Fibroblast of lung (primary cell): ENCODE measurements at regions not wholly inside any gene's neighbourhood (a gene's known extent, or its start where the extent isn't known, plus 50 kb on each side); places are given as distances from the start of the nearest gene placed in this dataset.

Experiments used
- DNase-seq, 2 donors: peaks; one replicate each; pipeline versions ENCODE4 v3.0.0 to v3.0.0-alpha.2; 2010; ENCODE audit warnings: low read depth in 2 of 2
- H2AFZ ChIP-seq: 2 replicates; pipeline ENCODE4 v1.5.1; 2012; ENCODE audit warnings: low read length, control low read depth, inconsistent platforms
- H3K27ac ChIP-seq: 2 replicates; pipeline ENCODE4 v1.5.1; 2011; ENCODE audit warnings: low read length, control low read depth; ENCODE audit not compliant: insufficient read depth
- H3K27me3 ChIP-seq: 2 replicates; pipeline ENCODE4 v1.5.1; 2011; ENCODE audit warnings: mild to moderate bottlenecking, low read length; ENCODE audit not compliant: control insufficient read depth, insufficient read depth
- H3K36me3 ChIP-seq: 2 replicates; pipeline ENCODE4 v1.5.1; 2011; ENCODE audit warnings: low read length; ENCODE audit not compliant: control insufficient read depth, insufficient read depth
- H3K4me1 ChIP-seq: 2 replicates; pipeline ENCODE4 v1.5.1; 2011; ENCODE audit warnings: low read length; ENCODE audit not compliant: control insufficient read depth, insufficient read depth; ENCODE audit errors: extremely low read depth
- H3K4me2 ChIP-seq: 2 replicates; pipeline ENCODE4 v1.5.1; 2011; ENCODE audit warnings: low read length, control low read depth; ENCODE audit not compliant: insufficient read depth; ENCODE audit errors: extremely low read depth
- H3K4me3 ChIP-seq, 4 experiments: fragments of 200-600 bp in 1 of 4; sonication (generic) in 1 of 4; replicated peaks in 1 of 4; 2 replicates each; pipeline ENCODE4 v1.5.1; 2011 to 2016; ENCODE audit warnings: low read length in 4 of 4, low read depth in 3 of 4, mild to moderate bottlenecking in 3 of 4, control low read depth in 2 of 4, inconsistent platforms in 1 of 4, mixed read lengths in 1 of 4; ENCODE audit not compliant: insufficient read depth in 1 of 4; ENCODE audit errors: control extremely low read depth in 1 of 4
- H3K79me2 ChIP-seq: 2 replicates; pipeline ENCODE4 v1.5.1; 2012; ENCODE audit warnings: mild to moderate bottlenecking, low read length, inconsistent platforms; ENCODE audit not compliant: control insufficient read depth, insufficient read depth
- H3K9ac ChIP-seq: 2 replicates; pipeline ENCODE4 v1.5.1; 2011; ENCODE audit warnings: mild to moderate bottlenecking, low read length, control low read depth; ENCODE audit not compliant: insufficient read depth
- H3K9me3 ChIP-seq: 2 replicates; pipeline ENCODE4 v1.5.1; 2012; ENCODE audit warnings: low read depth, low read length; ENCODE audit not compliant: control insufficient read depth, insufficient read depth
- H4K20me1 ChIP-seq: 2 replicates; pipeline ENCODE4 v1.5.1; 2011; ENCODE audit warnings: low read length; ENCODE audit not compliant: control insufficient read depth, insufficient read depth; ENCODE audit errors: extremely low read depth
- EZH2 ChIP-seq: IDR thresholded peaks from 2 replicates; pipeline ENCODE4 v1.5.1; 2012; ENCODE audit warnings: low read length, control low read depth, mild to moderate bottlenecking; ENCODE audit errors: missing control alignments
- TF ChIP-seq, protein P1 (sequence below), 2 donors: IDR thresholded peaks in 1 of 2; conservative IDR thresholded peaks in 1 of 2; 1 replicate in 1 of 2; 2 replicates in 1 of 2; pipeline ENCODE4 v1.5.1; 2011 to 2012; ENCODE audit warnings: low read length in 2 of 2, control low read depth in 1 of 2, inconsistent platforms in 1 of 2, low read depth in 1 of 2, mild to moderate bottlenecking in 1 of 2

GRCh38 chr19:32206065-32206464 lies 139.3 kb upstream of the ZNF507 start:
- H3K27ac ChIP-seq = no peak overlapping the region
- H3K9ac ChIP-seq = no peak overlapping the region
- no peak for DNase-seq
- TF ChIP-seq, protein P1, sequence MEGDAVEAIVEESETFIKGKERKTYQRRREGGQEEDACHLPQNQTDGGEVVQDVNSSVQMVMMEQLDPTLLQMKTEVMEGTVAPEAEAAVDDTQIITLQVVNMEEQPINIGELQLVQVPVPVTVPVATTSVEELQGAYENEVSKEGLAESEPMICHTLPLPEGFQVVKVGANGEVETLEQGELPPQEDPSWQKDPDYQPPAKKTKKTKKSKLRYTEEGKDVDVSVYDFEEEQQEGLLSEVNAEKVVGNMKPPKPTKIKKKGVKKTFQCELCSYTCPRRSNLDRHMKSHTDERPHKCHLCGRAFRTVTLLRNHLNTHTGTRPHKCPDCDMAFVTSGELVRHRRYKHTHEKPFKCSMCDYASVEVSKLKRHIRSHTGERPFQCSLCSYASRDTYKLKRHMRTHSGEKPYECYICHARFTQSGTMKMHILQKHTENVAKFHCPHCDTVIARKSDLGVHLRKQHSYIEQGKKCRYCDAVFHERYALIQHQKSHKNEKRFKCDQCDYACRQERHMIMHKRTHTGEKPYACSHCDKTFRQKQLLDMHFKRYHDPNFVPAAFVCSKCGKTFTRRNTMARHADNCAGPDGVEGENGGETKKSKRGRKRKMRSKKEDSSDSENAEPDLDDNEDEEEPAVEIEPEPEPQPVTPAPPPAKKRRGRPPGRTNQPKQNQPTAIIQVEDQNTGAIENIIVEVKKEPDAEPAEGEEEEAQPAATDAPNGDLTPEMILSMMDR (conservative IDR thresholded peaks at IDR 0.05 in 1 of 2, IDR thresholded peaks at IDR 0.05 in 1 of 2; ENCODE audit: low read depth in 1 of 2, low read length in 2 of 2) = no peak
- no peak for TF ChIP-seq EZH2
- no peaks in the 10 kb centered on the region for H3K9me3 ChIP-seq
- no peaks in the 10 kb centered on the region for H4K20me1 ChIP-seq
- H3K27me3 ChIP-seq = no peaks in the 10 kb centered on the region
- H3K4me2 ChIP-seq = no peak overlapping the region
- H3K4me1 ChIP-seq = no peaks in the 10 kb centered on the region
- H2AFZ ChIP-seq = no peak overlapping the region
- H3K79me2 ChIP-seq = no peaks in the 10 kb centered on the region
- no peak overlapping the region for H3K4me3 ChIP-seq
- no peaks in the 10 kb centered on the region for H3K36me3 ChIP-seq

GRCh38 chr19:32208060-32208459 lies 137.3 kb upstream of the ZNF507 start:
- no peaks in the 10 kb centered on the region for H4K20me1 ChIP-seq
- no peaks in the 10 kb centered on the region for H3K27me3 ChIP-seq
- H3K4me2 ChIP-seq = no peak overlapping the region
- no peak overlapping the region for H3K4me3 ChIP-seq
- no peak overlapping the region for H2AFZ ChIP-seq
- H3K36me3 ChIP-seq = no peaks in the 10 kb centered on the region
- no peak for DNase-seq
- H3K27ac ChIP-seq = no peak overlapping the region
- TF ChIP-seq, protein P1 (conservative IDR thresholded peaks at IDR 0.05 in 1 of 2, IDR thresholded peaks at IDR 0.05 in 1 of 2; ENCODE audit: low read depth in 1 of 2, low read length in 2 of 2) = no peak
- TF ChIP-seq EZH2 = no peak
- H3K4me1 ChIP-seq = no peaks in the 10 kb centered on the region
- no peaks in the 10 kb centered on the region for H3K79me2 ChIP-seq
- H3K9ac ChIP-seq = no peak overlapping the region
- H3K9me3 ChIP-seq = no peaks in the 10 kb centered on the region

DNA sequence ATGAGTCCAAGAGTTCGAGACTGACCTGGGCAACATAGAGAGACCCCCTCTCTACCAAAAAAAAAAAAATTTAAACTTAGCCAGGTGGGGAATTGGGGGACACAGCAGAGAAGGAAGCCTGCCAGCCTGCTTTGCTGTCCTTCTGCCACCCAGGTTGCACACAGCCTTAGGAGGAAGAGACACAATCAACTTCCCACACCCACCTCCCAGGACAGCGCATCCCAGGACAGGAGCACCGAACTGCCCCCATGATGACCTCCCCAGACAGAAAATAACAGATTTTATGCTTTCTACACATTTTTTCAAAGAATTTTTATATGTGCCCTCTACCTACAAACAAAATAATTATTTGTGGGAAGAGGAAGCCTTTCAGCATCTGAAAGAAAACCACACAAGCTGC lies 126.0 kb upstream of the ZNF507 start:
- no peak overlapping the region for H3K9ac ChIP-seq
- no peak for DNase-seq
- no peak overlapping the region for H3K4me2 ChIP-seq
- no peaks in the 10 kb centered on the region for H3K36me3 ChIP-seq
- no peak overlapping the region for H3K27ac ChIP-seq
- H3K27me3 ChIP-seq = no peaks in the 10 kb centered on the region
- H3K4me1 ChIP-seq = no peaks in the 10 kb centered on the region
- H3K4me3 ChIP-seq = no peak overlapping the region
- no peaks in the 10 kb centered on the region for H3K79me2 ChIP-seq
- no peaks in the 10 kb centered on the region for H3K9me3 ChIP-seq
- H4K20me1 ChIP-seq = peaks cover 1% of the 10 kb centered on the region
- H2AFZ ChIP-seq = no peak overlapping the region
- TF ChIP-seq, protein P1 (conservative IDR thresholded peaks at IDR 0.05 in 1 of 2, IDR thresholded peaks at IDR 0.05 in 1 of 2; ENCODE audit: low read depth in 1 of 2, low read length in 2 of 2) = no peak
- no peak for TF ChIP-seq EZH2
